ENCODE measurements at regions not wholly inside any gene's neighbourhood (a gene's known extent, or its start where the extent isn't known, plus 50 kb on each side); places are given as distances from the start of the nearest gene placed in this dataset.

- Histone ChIP-seq H2AK5ac (ENCODE audit: low read length) (no peak overlapping the region), H4K91ac (ENCODE audit: low read depth, low read length) (no peak overlapping the region), H3K4me2 (ENCODE audit: low read length) (no peak overlapping the region), H2AFZ (ENCODE audit: insufficient read depth, low read length, poor library complexity) (no peak overlapping the region), H4K8ac (ENCODE audit: low read depth, low read length) (no peak overlapping the region), H2BK120ac (ENCODE audit: insufficient read depth, low read length, poor library complexity) (no peak overlapping the region), H3K9me3 (ENCODE audit: insufficient read depth, low read depth, low read length) (no peaks in the 10 kb centered on the region), H3K79me1 (ENCODE audit: low read length) (peaks cover 1% of the 10 kb centered on the region), H3K4ac (ENCODE audit: low read depth, low read length) (no peak overlapping the region), H3K18ac (ENCODE audit: low read length) (no peak overlapping the region), H2BK5ac (ENCODE audit: low read depth, low read length, poor library complexity) (no peak overlapping the region), H3K27me3 (ENCODE audit: insufficient read depth, low read length) (no peaks in the 10 kb centered on the region), H4K12ac (ENCODE audit: low read depth, low read length) (no peak overlapping the region), H3K4me1 (ENCODE audit: control insufficient read depth in 1 of 2, insufficient read depth in 2 of 2, low read length in 2 of 2) (no peaks in the 10 kb centered on the region), H3K36me3 (ENCODE audit: control insufficient read depth in 1 of 2, insufficient read depth in 2 of 2, low read length in 2 of 2) (no peaks in the 10 kb centered on the region), H3K27ac (ENCODE audit: low read depth, low read length) (no peak overlapping the region), H3K9ac (ENCODE audit: low read length) (no peak overlapping the region), H3K4me3 (ENCODE audit: low read depth, low read length) (no peak overlapping the region), H3K14ac (ENCODE audit: low read length) (no peak overlapping the region), H3K23ac (ENCODE audit: low read length) (no peak overlapping the region), H2BK12ac (ENCODE audit: low read length) (no peak overlapping the region), H3K79me2 (ENCODE audit: control insufficient read depth, insufficient read depth, low read length, poor library complexity) (no peaks in the 10 kb centered on the region)
- DNase-seq, result no peak
- WGBS (ENCODE audit: extremely low coverage, insufficient coverage, insufficient read length), result no CpG with 5 or more reads among the region's 2 CpGs
These were observed 72.7 kb upstream of the IER5L start for GRCh38 chr9:129250786-129251185.

GRCh38 chr9:129247285-129248153, 69.5 kb upstream of the IER5L start:
- H3K9me3 ChIP-seq (ENCODE audit: insufficient read depth, low read depth, low read length), result no peaks in the 10 kb centered on the region
- no peak overlapping the region for H2BK12ac ChIP-seq (ENCODE audit: low read length)
- H2AK5ac ChIP-seq (ENCODE audit: low read length), result no peak overlapping the region
- H2BK120ac ChIP-seq (ENCODE audit: insufficient read depth, low read length, poor library complexity), result no peak overlapping the region
- H3K9ac ChIP-seq (ENCODE audit: low read length), result no peak overlapping the region
- H3K4me3 ChIP-seq (ENCODE audit: low read depth, low read length), result no peak overlapping the region
- no peak overlapping the region for H3K27ac ChIP-seq (ENCODE audit: low read depth, low read length)
- H3K4me2 ChIP-seq (ENCODE audit: low read length), result no peak overlapping the region
- no CpG with 5 or more reads among the region's 13 CpGs for WGBS (ENCODE audit: extremely low coverage, insufficient coverage, insufficient read length)
- no peak overlapping the region for H3K14ac ChIP-seq (ENCODE audit: low read length)
- H3K18ac ChIP-seq (ENCODE audit: low read length), result peak overlapping the region; percentile 20
- peaks cover 0 to 5% of the 10 kb centered on the region in 2 experiments for H3K4me1 ChIP-seq (ENCODE audit: control insufficient read depth in 1 of 2, insufficient read depth in 2 of 2, low read length in 2 of 2)
- no peak overlapping the region for H4K8ac ChIP-seq (ENCODE audit: low read depth, low read length)
- H3K23ac ChIP-seq (ENCODE audit: low read length), result no peak overlapping the region
- H3K36me3 ChIP-seq (ENCODE audit: control insufficient read depth in 1 of 2, insufficient read depth in 2 of 2, low read length in 2 of 2), result no peaks in the 10 kb centered on the region
- H3K27me3 ChIP-seq (ENCODE audit: insufficient read depth, low read length), result no peaks in the 10 kb centered on the region
- no peak overlapping the region for H4K12ac ChIP-seq (ENCODE audit: low read depth, low read length)
- DNase-seq, result no peak
- no peak overlapping the region for H2BK5ac ChIP-seq (ENCODE audit: low read depth, low read length, poor library complexity)
- peaks cover 1% of the 10 kb centered on the region for H3K79me1 ChIP-seq (ENCODE audit: low read length)
- no peaks in the 10 kb centered on the region for H3K79me2 ChIP-seq (ENCODE audit: control insufficient read depth, insufficient read depth, low read length, poor library complexity)
- H3K4ac ChIP-seq (ENCODE audit: low read depth, low read length), result no peak overlapping the region
- no peak overlapping the region for H4K91ac ChIP-seq (ENCODE audit: low read depth, low read length)
- H2AFZ ChIP-seq (ENCODE audit: insufficient read depth, low read length, poor library complexity), result no peak overlapping the region

- Histone ChIP-seq H3K18ac (ENCODE audit: low read length) (no peak overlapping the region), H3K4me2 (ENCODE audit: low read length) (no peak overlapping the region), H3K36me3 (ENCODE audit: control insufficient read depth in 1 of 2, insufficient read depth in 2 of 2, low read length in 2 of 2) (no peaks in the 10 kb centered on the region), H4K8ac (ENCODE audit: low read depth, low read length) (no peak overlapping the region), H2BK120ac (ENCODE audit: insufficient read depth, low read length, poor library complexity) (no peak overlapping the region), H3K79me2 (ENCODE audit: control insufficient read depth, insufficient read depth, low read length, poor library complexity) (no peaks in the 10 kb centered on the region), H4K91ac (ENCODE audit: low read depth, low read length) (no peak overlapping the region), H2BK12ac (ENCODE audit: low read length) (no peak overlapping the region), H3K14ac (ENCODE audit: low read length) (no peak overlapping the region), H2AK5ac (ENCODE audit: low read length) (no peak overlapping the region), H3K9ac (ENCODE audit: low read length) (no peak overlapping the region), H3K79me1 (ENCODE audit: low read length) (peaks cover 1% of the 10 kb centered on the region), H3K23ac (ENCODE audit: low read length) (no peak overlapping the region), H3K27me3 (ENCODE audit: insufficient read depth, low read length) (no peaks in the 10 kb centered on the region), H3K27ac (ENCODE audit: low read depth, low read length) (no peak overlapping the region), H4K12ac (ENCODE audit: low read depth, low read length) (no peak overlapping the region), H3K9me3 (ENCODE audit: insufficient read depth, low read depth, low read length) (no peaks in the 10 kb centered on the region), H3K4me1 (ENCODE audit: control insufficient read depth in 1 of 2, insufficient read depth in 2 of 2, low read length in 2 of 2) (peaks cover 0 to 5% of the 10 kb centered on the region in 2 experiments), H3K4me3 (ENCODE audit: low read depth, low read length) (no peak overlapping the region), H2BK5ac (ENCODE audit: low read depth, low read length, poor library complexity) (no peak overlapping the region), H3K4ac (ENCODE audit: low read depth, low read length) (no peak overlapping the region), H2AFZ (ENCODE audit: insufficient read depth, low read length, poor library complexity) (no peak overlapping the region)
- peak; percentile 20 to 64 for DNase-seq
- no CpG with 5 or more reads among the region's 15 CpGs for whole genome bisulfite sequencing (ENCODE audit: extremely low coverage, insufficient coverage, insufficient read length)
These were observed 67.2 kb upstream of the IER5L start for GRCh38 chr9:129245276-129245675.

DNA sequence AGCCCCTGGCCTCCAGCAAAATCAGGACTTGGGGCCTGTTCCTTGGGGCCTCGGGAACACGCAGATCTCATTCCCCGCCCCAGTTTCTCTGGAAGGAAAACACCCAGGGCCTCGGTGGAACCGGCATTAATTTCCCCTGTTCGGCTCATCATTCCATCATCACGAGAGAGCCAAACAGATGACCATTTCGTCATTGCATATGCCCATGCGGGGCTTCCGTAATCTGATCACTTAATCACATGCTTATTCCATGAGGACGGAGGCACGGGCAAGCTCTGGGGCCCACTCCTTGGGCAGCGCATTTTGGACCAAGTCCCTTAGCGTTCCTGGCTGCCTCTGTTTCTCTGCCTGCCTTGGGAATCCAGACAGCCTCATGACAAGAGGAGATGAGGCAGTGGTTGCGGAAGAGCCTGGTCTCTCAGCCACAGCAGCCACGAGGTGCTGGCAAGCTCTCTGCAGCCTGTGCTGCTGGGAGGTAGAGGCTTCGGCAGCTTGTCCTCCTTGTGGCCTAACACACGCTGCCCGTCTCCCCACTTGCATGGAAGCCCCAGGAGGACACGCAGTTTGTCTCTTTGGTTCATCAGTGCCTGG, 65.0 kb upstream of the IER5L start:
- no peak overlapping the region for H2AK5ac ChIP-seq (ENCODE audit: low read length)
- H3K27ac ChIP-seq (ENCODE audit: low read depth, low read length), result no peak overlapping the region
- H2BK120ac ChIP-seq (ENCODE audit: insufficient read depth, low read length, poor library complexity), result no peak overlapping the region
- no peak overlapping the region for H3K23ac ChIP-seq (ENCODE audit: low read length)
- no peak overlapping the region for H4K91ac ChIP-seq (ENCODE audit: low read depth, low read length)
- no CpG with 5 or more reads among the region's 20 CpGs for WGBS (ENCODE audit: extremely low coverage, insufficient coverage, insufficient read length)
- H4K12ac ChIP-seq (ENCODE audit: low read depth, low read length), result no peak overlapping the region
- no peaks in the 10 kb centered on the region for H3K9me3 ChIP-seq (ENCODE audit: insufficient read depth, low read depth, low read length)
- no peak overlapping the region for H2BK5ac ChIP-seq (ENCODE audit: low read depth, low read length, poor library complexity)
- H4K8ac ChIP-seq (ENCODE audit: low read depth, low read length), result no peak overlapping the region
- no peaks in the 10 kb centered on the region for H3K79me2 ChIP-seq (ENCODE audit: control insufficient read depth, insufficient read depth, low read length, poor library complexity)
- H2BK12ac ChIP-seq (ENCODE audit: low read length), result no peak overlapping the region
- no peak overlapping the region for H3K4me3 ChIP-seq (ENCODE audit: low read depth, low read length)
- H3K18ac ChIP-seq (ENCODE audit: low read length), result no peak overlapping the region
- peak in 1 of 2 donors; percentile 49 for DNase-seq
- H3K79me1 ChIP-seq (ENCODE audit: low read length), result peaks cover 1% of the 10 kb centered on the region
- no peak overlapping the region for H3K4ac ChIP-seq (ENCODE audit: low read depth, low read length)
- no peaks in the 10 kb centered on the region for H3K27me3 ChIP-seq (ENCODE audit: insufficient read depth, low read length)
- H3K4me1 ChIP-seq (ENCODE audit: control insufficient read depth in 1 of 2, insufficient read depth in 2 of 2, low read length in 2 of 2), result peaks cover 0 to 5% of the 10 kb centered on the region in 2 experiments
- H3K9ac ChIP-seq (ENCODE audit: low read length), result no peak overlapping the region
- H2AFZ ChIP-seq (ENCODE audit: insufficient read depth, low read length, poor library complexity), result no peak overlapping the region
- no peak overlapping the region for H3K14ac ChIP-seq (ENCODE audit: low read length)
- H3K4me2 ChIP-seq (ENCODE audit: low read length), result no peak overlapping the region
- H3K36me3 ChIP-seq (ENCODE audit: control insufficient read depth in 1 of 2, insufficient read depth in 2 of 2, low read length in 2 of 2), result no peaks in the 10 kb centered on the region
